Inflammatory macrophage treated with lipopolysaccharide for 1 hour (primary cell): ENCODE measurements at regions not wholly inside any gene's neighbourhood (a gene's known extent, or its start where the extent isn't known, plus 50 kb on each side); places are given as distances from the start of the nearest gene placed in this dataset.

Experiments used
- DNase-seq, 2 donors: peaks; one replicate each; pipeline ENCODE4 v3.0.0-alpha.2; 2020 to 2022

DNA sequence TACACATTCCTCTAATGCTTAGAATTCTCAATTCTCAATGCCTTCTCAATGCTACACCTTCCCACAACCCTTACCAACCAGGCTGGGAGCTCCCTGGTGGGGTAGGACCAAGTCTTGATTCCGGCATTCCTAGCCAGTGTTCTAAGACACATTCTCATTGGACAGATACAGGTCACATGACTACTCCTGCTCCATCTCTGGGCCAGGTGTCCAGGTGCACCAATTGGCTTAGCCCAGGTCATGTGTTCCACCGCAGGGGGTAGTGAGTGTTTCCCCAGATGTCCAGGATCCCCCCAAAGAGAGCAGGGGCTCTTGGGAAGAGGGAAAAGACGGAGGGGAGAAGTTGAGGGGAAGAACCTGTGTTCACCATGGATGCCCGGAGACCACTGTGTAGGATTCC, 58.7 kb upstream of the MLN start:
- no peak for DNase-seq

DNA sequence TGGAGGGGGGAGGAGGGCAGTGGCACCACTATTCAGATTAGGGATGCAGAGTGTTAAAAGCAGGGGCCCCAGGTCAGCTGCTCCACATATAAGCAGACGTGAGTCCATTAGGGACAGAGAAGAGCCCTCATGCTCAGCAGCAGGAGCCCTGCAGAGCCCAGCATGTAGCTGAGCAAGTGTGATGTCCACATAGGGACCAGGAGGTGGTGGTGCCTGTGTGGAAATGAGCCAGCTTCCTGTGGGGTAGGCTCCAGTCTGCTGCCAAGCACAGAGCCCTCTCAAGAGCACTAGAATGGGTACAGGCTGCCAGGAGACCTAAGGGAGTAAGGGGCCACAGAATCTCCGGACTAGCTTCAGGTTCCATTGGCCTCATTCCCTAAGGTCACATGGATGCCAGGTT, 57.9 kb upstream of the MLN start:
- DNase-seq, result no peak

DNA sequence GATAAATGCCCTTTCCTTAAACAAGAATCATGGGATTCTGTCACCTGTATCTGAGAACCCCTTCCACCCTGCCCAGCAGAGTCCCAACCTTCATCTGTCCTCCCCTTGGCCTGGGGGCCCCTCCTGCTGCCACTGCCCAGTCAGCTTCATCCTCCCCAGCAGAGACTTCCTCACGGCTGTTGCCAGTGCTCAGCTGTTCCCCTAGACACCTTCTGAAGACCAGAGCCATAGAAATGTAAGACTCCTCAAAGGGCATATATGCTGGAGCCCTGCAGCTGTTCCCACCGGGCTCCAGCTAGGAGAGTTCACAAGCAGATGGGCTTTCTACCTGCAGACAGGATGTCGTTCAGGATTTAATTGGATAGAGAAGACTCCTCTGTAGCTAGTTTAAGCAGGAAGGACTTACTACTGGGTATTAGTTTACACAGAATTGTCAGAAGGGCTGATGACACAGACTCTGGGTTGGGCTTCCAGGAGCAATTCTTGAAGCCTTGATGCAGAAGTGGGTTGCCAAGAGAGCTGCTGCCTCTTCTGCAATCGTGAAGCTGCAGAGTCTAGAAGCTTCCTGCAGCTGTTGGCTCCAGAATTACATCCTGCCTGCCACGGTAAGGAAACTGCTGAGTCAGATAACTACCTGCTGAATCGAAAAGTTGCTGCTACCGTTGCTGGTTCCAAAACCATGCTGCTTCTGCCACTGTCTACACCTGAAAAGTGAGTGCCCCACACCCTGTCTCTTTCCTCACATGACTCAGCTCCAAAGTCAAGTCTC, 57.1 kb upstream of the MLN start:
- DNase-seq, result peak; percentile 12 to 16

DNA sequence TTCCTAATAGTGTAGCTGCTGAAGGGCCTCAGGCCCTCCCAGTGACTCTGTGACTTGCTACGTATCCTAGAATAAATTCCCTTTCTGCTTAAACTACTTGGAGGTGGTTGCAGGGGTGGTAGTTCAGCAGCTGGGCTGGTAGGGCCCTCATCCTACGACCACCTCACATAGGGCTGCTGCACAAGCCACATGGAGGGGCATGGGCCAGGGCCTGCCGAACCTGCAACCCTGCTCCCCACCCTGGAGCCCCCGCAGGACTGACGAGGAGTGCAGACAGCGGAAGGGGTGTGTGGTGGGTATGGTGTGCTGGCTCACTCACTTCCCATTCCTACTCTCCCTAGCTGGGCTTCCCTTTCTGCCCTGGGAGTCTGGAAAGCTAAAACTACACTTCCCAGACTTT, 56.2 kb upstream of the MLN start:
- DNase-seq, result no peak

DNA sequence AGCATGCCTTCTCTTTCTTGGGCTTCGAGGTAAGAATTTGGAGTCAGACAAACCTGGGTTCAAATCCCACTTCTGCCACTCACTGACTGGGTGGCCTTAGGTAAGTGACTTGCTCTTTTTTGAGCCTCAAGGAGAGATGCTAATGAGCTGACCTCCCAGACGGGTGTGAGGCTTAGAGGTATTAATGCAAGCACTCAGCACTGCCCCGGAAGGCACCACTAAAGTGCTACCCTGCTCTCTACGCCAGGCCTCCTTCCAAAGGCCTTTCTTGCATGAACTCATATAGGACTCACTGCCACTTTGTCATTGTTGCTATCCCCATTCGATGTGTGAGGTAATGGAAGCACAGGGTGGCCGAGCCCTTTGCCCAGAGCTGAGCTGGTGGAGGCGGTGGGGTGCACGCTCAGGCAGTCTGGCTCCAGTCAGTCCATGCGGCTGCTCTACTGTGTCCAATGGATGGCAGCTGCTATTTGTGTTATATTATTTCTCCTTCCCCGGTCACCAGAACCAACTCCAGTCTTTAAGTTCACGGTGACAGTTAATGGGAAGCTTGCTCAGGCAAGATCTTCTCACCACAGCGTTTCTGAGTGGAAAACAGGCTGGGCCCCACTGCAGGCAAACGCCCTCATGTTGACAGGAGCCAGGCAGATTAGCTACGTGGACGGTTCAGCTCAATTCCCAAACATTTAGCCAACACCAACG, 55.2 kb upstream of the MLN start:
- no peak for DNase-seq

DNA sequence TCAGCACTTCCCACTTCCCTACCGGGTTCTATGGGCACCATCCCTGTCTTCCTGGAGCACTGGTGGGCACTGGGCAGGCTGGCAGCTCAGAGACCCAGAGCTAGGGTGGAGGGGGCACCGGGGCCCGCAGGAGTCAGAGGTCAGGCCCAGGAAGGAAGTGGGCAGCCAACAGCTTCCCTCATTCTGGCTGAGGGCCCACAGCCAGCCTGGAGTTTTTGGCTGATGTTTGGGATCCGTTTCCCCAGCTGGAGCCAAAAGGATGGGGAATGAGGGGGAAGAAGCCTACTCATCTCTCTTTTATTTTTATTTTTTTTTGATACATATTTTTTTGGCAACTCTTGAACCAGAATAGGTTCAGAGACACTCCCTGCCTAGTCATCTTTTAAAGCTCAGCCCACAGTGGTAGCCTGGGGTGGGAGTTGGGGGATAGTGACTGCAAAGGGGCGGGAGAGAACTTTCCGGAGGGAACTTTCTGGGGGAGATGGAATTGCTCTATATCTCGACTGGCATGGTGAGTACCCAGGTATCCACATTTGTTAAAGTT, 54.2 kb upstream of the MLN start:
- no peak for DNase-seq

DNA sequence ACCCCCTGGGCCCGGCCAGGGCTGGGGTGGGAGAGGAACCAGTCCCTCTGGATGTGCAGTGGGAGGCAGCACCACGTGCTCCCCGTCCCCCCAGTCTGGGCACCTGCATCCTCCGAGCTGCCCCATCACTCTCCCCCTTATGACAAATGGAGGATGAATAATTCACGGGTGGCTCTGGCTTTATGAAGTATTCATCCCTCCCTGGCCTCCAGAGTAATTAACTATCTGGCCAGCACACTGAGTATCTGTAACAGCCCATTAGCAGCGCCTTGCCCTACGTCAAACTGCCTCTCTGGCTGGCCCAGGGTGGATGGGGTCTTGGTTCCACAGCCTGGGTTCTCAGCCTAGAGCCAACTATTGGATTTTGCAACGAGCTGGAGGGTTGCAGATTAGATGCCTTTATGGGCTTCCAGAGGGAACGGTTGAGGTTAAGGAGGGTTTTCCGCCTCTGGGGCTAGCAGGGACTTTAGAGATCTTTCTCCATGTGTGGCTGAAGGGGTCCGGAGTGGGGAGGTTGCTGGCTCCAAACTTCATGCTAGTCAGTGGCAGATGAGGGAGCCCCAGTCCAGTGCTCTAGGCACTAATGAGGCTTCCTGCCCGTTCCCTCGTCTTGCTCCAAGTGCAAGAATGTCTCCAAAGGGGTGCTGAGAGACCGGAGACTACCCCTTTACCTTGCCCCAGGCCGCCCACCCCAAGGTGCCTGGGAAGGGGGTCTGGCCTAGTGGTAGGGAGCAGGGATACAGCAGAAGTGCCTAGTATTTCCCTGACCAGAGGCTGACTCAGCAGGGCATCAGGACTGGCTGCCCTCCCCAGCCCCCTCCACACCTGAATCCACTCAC, 53.5 kb upstream of the MLN start:
- no peak for DNase-seq

DNA sequence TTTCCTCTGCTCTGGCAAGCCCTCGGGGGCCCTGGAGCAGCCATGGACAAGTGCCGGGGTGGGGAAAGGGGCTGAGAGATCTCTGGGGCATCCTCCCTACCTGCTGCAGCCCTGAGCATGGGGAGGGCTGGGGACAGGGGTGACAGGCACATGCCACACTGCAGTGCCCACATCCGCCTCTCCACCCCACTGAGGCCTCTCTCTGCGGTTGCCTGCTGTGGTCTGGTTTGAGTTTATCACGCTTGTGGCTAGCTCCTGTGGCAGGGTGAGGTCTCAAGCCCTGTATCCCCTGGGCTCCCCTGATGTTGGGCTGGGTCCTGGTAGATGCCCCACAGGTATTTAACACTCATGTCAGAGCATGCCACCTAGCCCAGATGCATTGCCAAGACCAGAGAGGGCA, 52.9 kb upstream of the MLN start:
- DNase-seq, result no peak

DNA sequence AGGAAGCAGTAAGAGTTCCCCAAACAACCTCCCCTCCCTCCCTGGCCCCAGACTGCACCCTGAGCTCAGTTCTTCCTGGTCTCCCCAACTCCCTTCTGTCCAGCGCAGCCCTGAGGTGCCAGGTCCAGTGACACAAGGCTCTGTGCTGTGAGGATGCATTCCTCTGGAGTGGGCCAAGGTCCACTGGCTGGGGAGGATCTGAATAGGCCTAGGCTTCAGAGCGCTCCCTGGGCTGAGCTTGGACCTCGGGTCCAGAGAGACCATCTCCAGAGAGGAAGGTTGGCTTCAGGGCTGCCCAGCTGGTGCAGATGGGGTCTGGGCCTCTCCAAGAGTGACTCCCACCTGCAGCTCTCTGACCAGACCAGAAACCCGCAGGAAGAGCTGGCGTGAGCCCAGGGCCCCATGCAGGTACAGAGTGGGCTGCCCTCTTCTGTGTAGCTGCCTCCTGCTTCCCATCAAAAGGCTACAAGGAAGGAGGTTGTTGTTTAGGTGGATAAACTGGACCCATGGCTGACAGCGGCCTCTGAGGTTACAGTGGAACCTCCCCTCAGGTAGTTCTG, 52.3 kb upstream of the MLN start:
- DNase-seq, result no peak

DNA sequence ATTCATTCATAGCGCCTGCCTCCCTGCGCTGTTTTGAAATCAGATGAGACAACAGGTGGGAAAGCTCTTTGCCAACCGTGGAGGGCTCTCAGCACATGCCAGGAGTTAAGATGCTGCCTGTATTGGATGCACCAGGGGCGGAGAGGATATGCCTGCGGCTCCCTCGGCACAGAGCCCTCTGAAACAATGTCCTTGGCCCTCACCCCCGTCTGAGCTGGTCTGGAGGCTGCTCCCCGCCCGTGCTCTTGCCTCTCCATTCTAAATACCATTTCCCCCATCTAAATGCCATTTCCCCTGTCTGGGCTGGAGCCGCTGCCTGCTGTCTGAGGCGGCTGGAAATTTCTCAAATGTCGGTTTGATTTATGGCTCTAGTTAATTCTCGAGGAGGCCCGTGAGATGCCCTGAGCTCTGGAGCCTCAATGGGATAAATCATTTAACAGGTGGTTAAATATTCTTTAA, 50.8 kb upstream of the MLN start:
- DNase-seq, result no peak

DNA sequence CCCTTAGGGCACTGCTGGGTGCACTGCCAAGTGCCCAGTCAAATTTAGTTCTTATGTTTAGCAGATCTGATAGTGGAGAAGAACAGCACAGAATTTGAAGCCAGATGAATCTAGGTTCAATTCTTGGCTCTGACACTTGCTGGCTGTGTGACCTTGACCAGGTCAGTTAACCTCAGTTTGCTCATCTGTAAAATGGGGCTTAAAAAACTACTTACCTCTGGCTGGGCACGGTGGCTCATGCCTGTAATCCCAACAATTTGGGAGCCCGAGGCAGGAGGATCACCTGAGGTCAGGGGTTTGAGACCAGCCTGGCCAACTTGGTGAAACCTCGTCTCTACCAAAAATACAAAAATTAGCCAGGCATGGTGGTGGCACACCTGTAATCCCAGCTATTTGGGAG, 49.9 kb upstream of the MLN start:
- DNase-seq, result no peak
